ENCODE measurements at regions not wholly inside any gene's neighbourhood (a gene's known extent, or its start where the extent isn't known, plus 50 kb on each side); places are given as distances from the start of the nearest gene placed in this dataset.

DNA sequence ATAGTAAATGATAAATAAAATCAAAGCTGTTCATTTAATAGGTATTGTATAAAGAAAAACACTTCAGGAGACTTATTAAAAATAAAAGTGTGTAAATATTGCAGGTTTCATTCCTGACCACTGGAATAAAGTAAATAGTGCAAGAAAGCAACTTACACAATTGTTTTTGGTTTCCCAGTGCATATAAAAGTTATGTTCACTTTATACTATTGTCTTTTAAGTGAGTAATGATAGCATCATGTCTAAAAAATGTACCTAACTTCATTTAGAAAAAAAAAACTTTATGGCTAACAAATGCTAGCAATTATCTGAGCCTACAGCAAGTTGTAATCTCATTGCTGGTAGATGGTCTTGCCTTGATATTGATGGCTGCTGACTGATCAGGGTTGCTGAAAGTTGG lies 726.6 kb upstream of the POU3F2 start:
- TF ChIP-seq POLR2AphosphoS5 (IDR thresholded peaks at IDR 0.05; ENCODE audit: low read depth, low read length) (no peak), TAF1 (IDR thresholded peaks at IDR 0.05; ENCODE audit: low read depth, low read length) (no peak), POLR2A (IDR thresholded peaks at IDR 0.05; ENCODE audit: low read depth, low read length) (no peak), SPI1 (IDR thresholded peaks at IDR 0.05; ENCODE audit: low read depth, low read length) (no peak), POU2F2 (IDR thresholded peaks at IDR 0.05; ENCODE audit: low read depth, low read length) (no peak)
